ENCODE measurements at regions not wholly inside any gene's neighbourhood (a gene's known extent, or its start where the extent isn't known, plus 50 kb on each side); places are given as distances from the start of the nearest gene placed in this dataset.

DNA sequence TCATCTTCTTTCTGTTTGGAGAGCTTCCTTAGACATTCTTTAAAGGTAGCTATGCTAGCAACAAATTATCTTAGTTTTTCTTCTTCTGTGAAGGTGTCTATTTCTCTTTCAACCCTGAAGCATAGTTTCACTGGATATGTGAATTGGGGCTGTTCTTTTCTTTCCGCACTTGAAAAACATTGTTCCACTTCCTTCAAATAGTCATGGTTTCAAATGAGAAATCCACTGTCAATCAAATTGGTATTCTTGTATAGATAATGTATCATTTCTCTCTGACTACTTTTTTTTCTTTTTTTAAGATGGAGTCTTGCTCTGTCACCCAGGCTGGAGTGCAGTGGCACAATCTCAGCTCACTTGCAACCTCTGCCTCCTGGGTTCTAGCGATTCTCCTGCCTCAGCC lies 254.0 kb downstream of the ANAPC1 start:
- Histone ChIP-seq H3K27me3 (ENCODE audit: control insufficient read depth, insufficient read depth, low read length, poor library complexity, severe bottlenecking) (no peaks in the 10 kb centered on the region), H3K9ac (ENCODE audit: extremely low read depth, low read length, poor library complexity, severe bottlenecking) (no peak overlapping the region), H3K4me1 (ENCODE audit: control insufficient read depth, insufficient read depth, low read length) (no peaks in the 10 kb centered on the region), H3K4me3 (ENCODE audit: low read length) (no peak overlapping the region), H3K9me3 (ENCODE audit: control insufficient read depth, low read length) (peaks cover 25% of the 10 kb centered on the region), H3K36me3 (ENCODE audit: control insufficient read depth, insufficient read depth, low read length) (no peaks in the 10 kb centered on the region), H3K27ac (ENCODE audit: low read depth, low read length) (no peak overlapping the region)
- no peak for DNase-seq
- H3K4me1 Mint-ChIP-seq = no peaks in the 10 kb centered on the region
- H3K4me3 Mint-ChIP-seq = no peak overlapping the region
- no peak overlapping the region for H3K27ac Mint-ChIP-seq
- peaks cover 3% of the 10 kb centered on the region for H3K36me3 Mint-ChIP-seq (ENCODE audit: low read depth)
- TF ChIP-seq, protein P1, sequence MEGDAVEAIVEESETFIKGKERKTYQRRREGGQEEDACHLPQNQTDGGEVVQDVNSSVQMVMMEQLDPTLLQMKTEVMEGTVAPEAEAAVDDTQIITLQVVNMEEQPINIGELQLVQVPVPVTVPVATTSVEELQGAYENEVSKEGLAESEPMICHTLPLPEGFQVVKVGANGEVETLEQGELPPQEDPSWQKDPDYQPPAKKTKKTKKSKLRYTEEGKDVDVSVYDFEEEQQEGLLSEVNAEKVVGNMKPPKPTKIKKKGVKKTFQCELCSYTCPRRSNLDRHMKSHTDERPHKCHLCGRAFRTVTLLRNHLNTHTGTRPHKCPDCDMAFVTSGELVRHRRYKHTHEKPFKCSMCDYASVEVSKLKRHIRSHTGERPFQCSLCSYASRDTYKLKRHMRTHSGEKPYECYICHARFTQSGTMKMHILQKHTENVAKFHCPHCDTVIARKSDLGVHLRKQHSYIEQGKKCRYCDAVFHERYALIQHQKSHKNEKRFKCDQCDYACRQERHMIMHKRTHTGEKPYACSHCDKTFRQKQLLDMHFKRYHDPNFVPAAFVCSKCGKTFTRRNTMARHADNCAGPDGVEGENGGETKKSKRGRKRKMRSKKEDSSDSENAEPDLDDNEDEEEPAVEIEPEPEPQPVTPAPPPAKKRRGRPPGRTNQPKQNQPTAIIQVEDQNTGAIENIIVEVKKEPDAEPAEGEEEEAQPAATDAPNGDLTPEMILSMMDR (conservative IDR thresholded peaks at IDR 0.05) = no peak
- 80 to 94% methylated on average over 1 to 2 of the region's 2 CpGs for WGBS, 2 experiments (ENCODE audit: insufficient coverage in 1 of 2, insufficient read length in 1 of 2)
- peaks cover 30% of the 10 kb centered on the region for H3K9me3 Mint-ChIP-seq
- peaks cover 5% of the 10 kb centered on the region for H3K27me3 Mint-ChIP-seq (ENCODE audit: insufficient read depth)

DNA sequence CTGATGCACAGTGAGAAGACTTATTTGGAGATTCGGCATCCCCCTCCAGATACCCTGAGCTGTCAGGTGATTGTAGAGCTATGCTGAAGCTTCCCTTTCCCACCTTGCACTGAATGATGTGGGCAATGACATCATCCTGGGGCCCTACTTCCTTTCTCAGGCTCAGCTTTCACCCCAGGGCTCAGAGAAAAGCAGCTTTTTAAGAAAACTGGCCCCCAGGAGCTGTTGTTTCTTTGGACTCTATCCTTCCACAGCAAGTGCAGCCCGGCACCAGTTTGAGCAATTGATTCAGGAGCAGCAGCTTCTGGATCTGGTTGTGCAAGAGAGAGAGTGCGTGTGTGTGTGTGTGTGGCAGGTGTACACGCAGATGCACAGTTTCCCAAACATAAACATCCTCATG lies 251.3 kb downstream of the ANAPC1 start:
- H3K4me1 ChIP-seq (ENCODE audit: control insufficient read depth, insufficient read depth, low read length) = no peaks in the 10 kb centered on the region
- peaks cover 1% of the 10 kb centered on the region for H3K27me3 Mint-ChIP-seq (ENCODE audit: insufficient read depth)
- peaks cover 33% of the 10 kb centered on the region for H3K9me3 Mint-ChIP-seq

DNA sequence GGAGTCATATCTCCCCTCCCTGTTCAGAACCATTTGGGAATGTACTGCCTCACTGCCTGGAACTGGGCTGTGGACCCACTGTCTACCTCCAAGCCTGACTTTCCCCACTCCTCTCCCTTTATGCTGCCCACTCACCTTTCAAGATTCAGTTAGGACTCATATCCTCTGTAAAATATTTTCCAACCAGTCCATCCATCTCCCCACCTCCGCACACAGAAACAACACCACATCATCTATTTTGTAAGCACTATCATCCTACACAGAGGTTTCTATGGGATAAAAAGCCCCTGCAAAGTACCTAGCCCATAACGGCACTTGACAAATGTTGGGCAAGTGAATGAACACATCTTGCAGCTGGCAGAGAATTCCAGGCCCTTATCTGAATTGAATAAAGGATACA lies 250.8 kb downstream of the ANAPC1 start:
- H3K9me3 ChIP-seq (ENCODE audit: control insufficient read depth, low read length) = peaks cover 16% of the 10 kb centered on the region
- Mint-ChIP-seq H3K4me3 (no peak overlapping the region), H3K27me3 (ENCODE audit: insufficient read depth) (peaks cover 1% of the 10 kb centered on the region), H3K27ac (no peak overlapping the region), H3K4me1 (no peaks in the 10 kb centered on the region), H3K36me3 (ENCODE audit: low read depth) (peaks cover 3% of the 10 kb centered on the region), H3K9me3 (peaks cover 30% of the 10 kb centered on the region)
- no peaks in the 10 kb centered on the region for H3K4me1 ChIP-seq (ENCODE audit: control insufficient read depth, insufficient read depth, low read length)
- no peaks in the 10 kb centered on the region for H3K36me3 ChIP-seq (ENCODE audit: control insufficient read depth, insufficient read depth, low read length)
- H3K9ac ChIP-seq (ENCODE audit: extremely low read depth, low read length, poor library complexity, severe bottlenecking) = no peak overlapping the region
- DNase-seq = no peak
- TF ChIP-seq, protein P1 (conservative IDR thresholded peaks at IDR 0.05) = no peak
- H3K27me3 ChIP-seq (ENCODE audit: control insufficient read depth, insufficient read depth, low read length, poor library complexity, severe bottlenecking) = no peaks in the 10 kb centered on the region
- H3K4me3 ChIP-seq (ENCODE audit: low read length) = no peak overlapping the region
- no peak overlapping the region for H3K27ac ChIP-seq (ENCODE audit: low read depth, low read length)
- 80 to 92% methylated on average over 1 to 2 of the region's 2 CpGs for whole genome bisulfite sequencing, 2 experiments (ENCODE audit: insufficient coverage in 1 of 2, insufficient read length in 1 of 2)

More for the DNA sequence above, 251.3 kb downstream of the ANAPC1 start:
- no peak overlapping the region for H3K4me3 Mint-ChIP-seq
- peaks cover 3% of the 10 kb centered on the region for H3K36me3 Mint-ChIP-seq (ENCODE audit: low read depth)
- no peaks in the 10 kb centered on the region for H3K27me3 ChIP-seq (ENCODE audit: control insufficient read depth, insufficient read depth, low read length, poor library complexity, severe bottlenecking)
- H3K36me3 ChIP-seq (ENCODE audit: control insufficient read depth, insufficient read depth, low read length) = no peaks in the 10 kb centered on the region
- H3K4me1 Mint-ChIP-seq = no peaks in the 10 kb centered on the region
- H3K27ac ChIP-seq (ENCODE audit: low read depth, low read length) = no peak overlapping the region
- TF ChIP-seq, protein P1 (conservative IDR thresholded peaks at IDR 0.05) = no peak
- H3K9me3 ChIP-seq (ENCODE audit: control insufficient read depth, low read length) = peaks cover 21% of the 10 kb centered on the region
- H3K27ac Mint-ChIP-seq = no peak overlapping the region
- DNase-seq = no peak
- H3K4me3 ChIP-seq (ENCODE audit: low read length) = no peak overlapping the region
- WGBS, 2 experiments (ENCODE audit: insufficient coverage in 1 of 2, insufficient read length in 1 of 2) = 87 to 90% methylated on average over 2 to 4 of the region's 4 CpGs
- no peak overlapping the region for H3K9ac ChIP-seq (ENCODE audit: extremely low read depth, low read length, poor library complexity, severe bottlenecking)
